GM12875 (cell line): ENCODE measurements at regions not wholly inside any gene's neighbourhood (a gene's known extent, or its start where the extent isn't known, plus 50 kb on each side); places are given as distances from the start of the nearest gene placed in this dataset.

Experiments used
- H3K4me3 ChIP-seq: one replicate; pipeline ENCODE4 v1.5.1; 2011; ENCODE audit warnings: low read depth, low read length, control low read depth
- CTCF ChIP-seq: IDR thresholded peaks from 2 replicates; pipeline ENCODE4 v1.5.1; 2011; ENCODE audit warnings: low read depth, mild to moderate bottlenecking, control low read depth, inconsistent platforms, low read length, moderate library complexity, borderline replicate concordance; ENCODE audit not compliant: insufficient read depth

- no peak overlapping the region for H3K4me3 ChIP-seq
- no peak for TF ChIP-seq CTCF
These were observed 61.6 kb upstream of the GYPA start for GRCh38 chr4:144202081-144202480.

GRCh38 chr4:144203155-144203554, 62.6 kb upstream of the GYPA start:
- TF ChIP-seq CTCF = no peak
- no peak overlapping the region for H3K4me3 ChIP-seq

GRCh38 chr4:144204431-144204830, 63.9 kb upstream of the GYPA start:
- H3K4me3 ChIP-seq = no peak overlapping the region
- no peak for TF ChIP-seq CTCF

- no peak overlapping the region for H3K4me3 ChIP-seq
- no peak for TF ChIP-seq CTCF
These were observed 66.2 kb upstream of the GYPA start for GRCh38 chr4:144206711-144207110.

- no peak for TF ChIP-seq CTCF
These were observed 67.6 kb upstream of the GYPA start for GRCh38 chr4:144208074-144208473.

GRCh38 chr4:144209491-144209890, 69.0 kb upstream of the GYPA start:
- no peak overlapping the region for H3K4me3 ChIP-seq
- TF ChIP-seq CTCF = no peak

More at GRCh38 chr4:144208074-144208473, 67.6 kb upstream of the GYPA start:
- H3K4me3 ChIP-seq = no peak overlapping the region

- H3K4me3 ChIP-seq = no peak overlapping the region
- TF ChIP-seq CTCF = no peak
These were observed 72.9 kb upstream of the GYPA start for GRCh38 chr4:144213371-144213770.
